Amygdala (tissue), 56 donors: ENCODE measurements at regions not wholly inside any gene's neighbourhood (a gene's known extent, or its start where the extent isn't known, plus 50 kb on each side); places are given as distances from the start of the nearest gene placed in this dataset.

ENCODE experiments used
- DNase-seq, 56 donors: peaks; one replicate each; lab custom pipeline; 2025; lab: John Stamatoyannopoulos, UW

- DNase-seq: no peak
Measured at GRCh38 chrX:39367416-39367815, 566.2 kb downstream of the MID1IP1 start.

GRCh38 chrX:39372115-39372514 lies 570.9 kb downstream of the MID1IP1 start:
- no peak for DNase-seq

GRCh38 chrX:39377157-39377556 lies 575.9 kb downstream of the MID1IP1 start:
- peak in 1 of 56 donors; percentile 6 for DNase-seq

GRCh38 chrX:39377773-39378172 lies 576.5 kb downstream of the MID1IP1 start:
- no peak for DNase-seq

- no peak for DNase-seq
Measured at GRCh38 chrX:39381422-39381821, 580.2 kb downstream of the MID1IP1 start.

- DNase-seq: no peak
Measured at GRCh38 chrX:39384996-39385395, 583.7 kb downstream of the MID1IP1 start.

GRCh38 chrX:39388730-39389129 lies 587.5 kb downstream of the MID1IP1 start:
- no peak for DNase-seq

- peak in 1 of 56 donors; percentile 1 for DNase-seq
Measured at GRCh38 chrX:39396358-39396995, 595.2 kb downstream of the MID1IP1 start.

GRCh38 chrX:39397561-39398199 lies 596.4 kb downstream of the MID1IP1 start:
- no peak for DNase-seq

GRCh38 chrX:39398215-39398962 lies 597.1 kb downstream of the MID1IP1 start:
- DNase-seq: no peak

- DNase-seq: peak in 7 of 56 donors; percentile 0 to 7 (median 2)
Measured at GRCh38 chrX:39398963-39399261, 597.7 kb downstream of the MID1IP1 start.

- DNase-seq: no peak
Measured at GRCh38 chrX:39399387-39399786, 598.1 kb downstream of the MID1IP1 start.

GRCh38 chrX:39401483-39402110 lies 600.3 kb downstream of the MID1IP1 start:
- DNase-seq: no peak

GRCh38 chrX:39402158-39402557 lies 600.9 kb downstream of the MID1IP1 start:
- DNase-seq: peak in 2 of 56 donors; percentile 0 to 4

GRCh38 chrX:39406799-39407198 lies 605.5 kb downstream of the MID1IP1 start:
- DNase-seq: no peak

GRCh38 chrX:39409246-39409917 lies 608.1 kb downstream of the MID1IP1 start:
- no peak for DNase-seq

- no peak for DNase-seq
Measured at GRCh38 chrX:39414290-39414854, 613.1 kb downstream of the MID1IP1 start.

GRCh38 chrX:39416547-39417260 lies 615.4 kb downstream of the MID1IP1 start:
- no peak for DNase-seq

GRCh38 chrX:39418254-39418704 lies 617.0 kb downstream of the MID1IP1 start:
- no peak for DNase-seq
